GM18498 (cell line): ENCODE measurements at regions not wholly inside any gene's neighbourhood (a gene's known extent, or its start where the extent isn't known, plus 50 kb on each side); places are given as distances from the start of the nearest gene placed in this dataset.
"Not testable (repeated sequence)": the region's sequence is repeated elsewhere in the genome, so short reads cannot be mapped to it uniquely, and the experiment has no call there.

Experiments
- ATAC-seq: cut with Tn5 transposase; IDR thresholded peaks from one replicate; pipeline ENCODE4 v1.9.1; 2021; ENCODE audit warnings: mild to moderate bottlenecking, moderate library complexity; ENCODE audit not compliant: unreplicated experiment

DNA sequence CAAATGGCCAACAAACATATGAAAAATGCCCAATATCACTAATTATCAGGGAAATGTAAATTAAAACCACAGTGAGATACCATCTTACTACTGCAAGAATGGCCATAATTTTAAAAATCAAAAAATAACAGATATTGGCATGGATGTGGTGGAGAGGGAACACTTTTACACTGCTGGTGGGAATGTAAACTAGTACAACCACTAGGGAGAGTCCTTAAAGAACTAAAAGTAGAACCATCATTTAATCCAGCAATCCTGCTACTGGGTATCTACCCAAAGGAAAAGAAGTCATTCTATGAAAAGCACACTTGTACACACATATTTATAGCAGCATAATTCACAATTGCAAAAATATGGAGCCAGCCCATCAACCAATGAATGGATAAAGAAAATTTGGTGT, 459.7 kb downstream of the GXYLT1 start:
- ATAC-seq = no peak

DNA sequence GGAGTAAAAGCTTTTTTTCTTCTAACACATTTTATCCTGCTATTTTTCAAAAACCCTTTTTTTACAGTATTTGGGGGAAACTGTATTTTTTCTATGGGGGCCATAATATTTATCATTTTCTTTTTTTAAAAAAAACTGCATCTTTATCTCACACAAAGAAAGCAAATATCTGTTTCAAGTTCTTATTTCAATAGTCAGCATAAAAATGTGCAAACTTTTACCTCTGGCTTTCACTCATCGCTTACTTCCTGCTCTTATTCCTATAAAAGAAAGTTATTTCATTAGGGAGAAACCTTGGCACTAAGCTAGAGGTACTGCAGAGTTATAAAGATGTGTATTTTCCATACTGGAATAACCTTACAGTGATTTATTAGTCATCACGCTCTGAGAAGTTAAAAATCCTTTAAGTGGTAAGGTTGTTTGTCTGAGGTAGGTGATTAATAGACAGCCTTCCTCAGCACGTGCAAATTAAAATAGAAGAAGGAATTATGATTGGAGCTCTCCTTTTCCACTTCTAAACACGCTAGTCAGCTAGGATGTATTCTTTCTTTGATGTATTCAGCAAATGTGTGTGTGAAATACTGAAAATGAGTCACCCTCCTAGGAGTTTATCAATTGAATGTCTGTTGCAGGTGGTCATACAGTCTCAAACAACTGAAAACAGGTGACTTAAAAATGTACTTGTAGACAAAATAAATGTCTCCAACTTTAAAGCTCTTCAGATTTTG, 461.0 kb downstream of the GXYLT1 start:
- ATAC-seq = no peak

DNA sequence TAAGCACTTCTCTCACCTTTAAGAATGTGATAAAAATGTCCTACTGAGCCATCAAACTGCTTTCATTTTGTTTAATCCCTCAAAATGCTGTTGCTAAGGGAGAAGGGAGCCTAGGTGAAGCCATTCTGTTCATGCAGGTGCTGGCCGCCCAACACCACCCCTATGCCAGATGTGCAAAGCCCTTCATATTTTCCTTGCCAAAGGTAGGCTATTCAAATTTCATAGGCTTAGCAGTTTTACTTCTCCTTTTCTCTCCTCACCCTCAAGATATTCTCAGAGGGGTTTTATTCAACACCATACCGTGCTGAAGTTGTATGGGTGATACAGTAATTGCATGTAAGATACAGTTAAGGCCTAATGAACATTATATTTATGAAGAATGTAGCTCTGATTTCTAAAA, 461.7 kb downstream of the GXYLT1 start:
- ATAC-seq = peak; percentile 65

DNA sequence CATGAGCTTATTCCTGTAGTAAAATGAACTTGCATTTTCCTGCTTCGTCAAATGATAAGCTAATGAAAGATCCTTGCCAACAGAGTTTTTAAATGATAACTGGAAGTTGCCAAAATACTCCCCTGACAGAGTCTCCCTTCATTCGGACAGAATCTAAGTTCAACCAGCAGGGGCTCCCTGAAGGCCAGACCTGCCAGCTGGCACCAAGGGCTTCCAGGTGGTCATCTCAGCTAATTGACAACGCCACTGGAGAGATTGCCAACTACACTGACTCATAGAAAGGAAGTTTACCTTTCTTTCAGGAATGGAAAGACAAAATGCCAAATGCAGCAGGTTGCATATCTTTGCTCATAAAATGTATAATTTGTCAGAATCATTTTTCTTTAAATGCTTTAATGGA, 462.8 kb downstream of the GXYLT1 start:
- no peak for ATAC-seq

DNA sequence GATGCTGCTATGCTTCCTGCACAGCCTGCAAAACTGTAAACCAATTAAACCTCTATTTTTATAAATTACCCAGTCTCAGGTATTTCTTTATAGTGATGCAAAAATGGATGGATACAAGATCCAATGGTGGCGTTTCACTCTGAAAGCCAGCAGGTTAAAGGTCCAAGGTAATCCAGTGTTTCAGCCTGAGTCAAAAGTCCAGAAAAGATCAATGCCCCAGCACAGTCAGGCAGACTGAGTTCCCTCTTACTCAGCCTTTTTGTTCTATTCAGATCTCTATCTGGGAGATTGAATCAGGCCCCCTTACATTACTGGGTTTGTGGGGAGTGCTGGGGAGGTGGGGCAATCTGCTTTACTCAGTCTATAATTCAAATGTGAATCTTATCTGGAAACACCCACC, 464.5 kb downstream of the GXYLT1 start:
- ATAC-seq = no peak

DNA sequence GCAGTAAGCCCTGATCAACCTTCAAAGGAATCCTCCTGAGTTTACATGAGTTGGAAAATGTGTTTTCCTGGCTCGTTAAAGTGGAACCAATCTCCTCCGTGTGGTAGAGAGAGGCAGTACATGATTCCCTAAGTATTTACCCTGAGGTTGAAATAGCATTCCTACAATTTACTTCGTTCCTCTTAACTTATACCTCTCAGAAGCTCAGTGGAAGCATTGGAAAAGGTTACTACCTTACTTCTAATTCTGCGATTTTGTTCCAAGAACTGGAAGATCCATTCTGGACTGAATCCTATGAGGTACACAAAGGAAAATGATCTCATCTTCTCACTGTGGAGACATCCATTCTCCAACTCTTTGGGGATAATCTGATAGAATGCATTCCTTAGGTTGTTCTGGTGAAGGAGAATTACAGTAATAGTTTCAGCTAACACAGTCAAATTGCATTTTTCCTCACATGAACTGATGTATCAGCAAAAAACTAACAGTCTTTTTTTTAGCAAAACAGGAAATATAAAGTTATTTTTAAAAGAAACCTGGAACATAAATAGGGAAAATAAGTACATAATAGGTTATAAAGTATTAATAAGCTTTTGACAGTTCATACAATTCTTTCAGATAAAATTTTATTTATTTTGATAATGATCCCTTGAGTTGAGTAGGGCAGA, 475.6 kb downstream of the PDZRN4 start:
- no peak for ATAC-seq

DNA sequence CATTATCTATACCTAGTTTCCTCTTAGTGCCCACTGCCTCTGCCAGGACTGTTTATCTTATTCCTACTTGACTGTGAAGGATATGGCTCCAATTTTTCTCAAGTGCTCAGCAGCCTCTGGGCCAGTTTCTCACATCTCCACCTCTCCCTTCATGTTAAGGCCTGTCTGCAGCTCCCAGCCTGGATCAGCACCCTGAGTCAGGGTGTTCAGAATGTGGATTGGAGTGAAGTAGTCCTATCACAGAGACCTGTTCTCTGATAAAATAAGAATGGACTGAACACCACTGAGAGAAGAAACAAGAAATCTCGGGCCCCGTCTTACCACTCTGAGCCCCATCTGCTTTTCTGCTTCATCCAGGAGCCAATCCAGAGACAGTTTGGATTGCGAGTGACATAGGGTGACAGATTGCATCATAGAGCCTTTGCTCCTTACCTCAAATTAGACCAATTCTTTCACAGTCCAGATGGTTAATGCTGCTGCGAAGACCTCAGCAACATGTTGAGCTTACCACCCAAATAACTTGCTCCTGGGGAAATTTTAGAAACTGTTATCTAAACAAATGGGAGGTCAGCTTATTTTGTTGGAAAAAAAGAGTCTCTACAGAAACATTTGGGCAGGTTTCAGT, 473.1 kb downstream of the PDZRN4 start:
- ATAC-seq = no peak

DNA sequence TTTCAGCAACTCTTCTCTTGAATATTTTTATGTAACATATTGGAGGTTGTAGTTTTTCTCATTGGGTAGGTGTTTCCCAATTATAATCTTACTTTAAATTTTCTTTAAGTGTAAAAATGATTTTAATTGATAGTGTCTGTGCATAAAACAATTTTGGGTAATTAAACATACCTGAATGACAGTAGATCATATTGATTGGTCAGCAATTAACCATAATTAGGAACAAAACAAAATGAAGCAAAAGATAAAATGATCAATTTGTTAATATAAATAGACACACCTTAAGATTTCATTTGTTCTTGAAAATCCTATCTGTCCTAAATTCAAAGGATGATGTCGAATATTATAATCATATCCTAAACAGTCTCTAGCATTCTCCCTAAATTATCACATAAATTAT, 468.3 kb downstream of the PDZRN4 start:
- no peak for ATAC-seq

DNA sequence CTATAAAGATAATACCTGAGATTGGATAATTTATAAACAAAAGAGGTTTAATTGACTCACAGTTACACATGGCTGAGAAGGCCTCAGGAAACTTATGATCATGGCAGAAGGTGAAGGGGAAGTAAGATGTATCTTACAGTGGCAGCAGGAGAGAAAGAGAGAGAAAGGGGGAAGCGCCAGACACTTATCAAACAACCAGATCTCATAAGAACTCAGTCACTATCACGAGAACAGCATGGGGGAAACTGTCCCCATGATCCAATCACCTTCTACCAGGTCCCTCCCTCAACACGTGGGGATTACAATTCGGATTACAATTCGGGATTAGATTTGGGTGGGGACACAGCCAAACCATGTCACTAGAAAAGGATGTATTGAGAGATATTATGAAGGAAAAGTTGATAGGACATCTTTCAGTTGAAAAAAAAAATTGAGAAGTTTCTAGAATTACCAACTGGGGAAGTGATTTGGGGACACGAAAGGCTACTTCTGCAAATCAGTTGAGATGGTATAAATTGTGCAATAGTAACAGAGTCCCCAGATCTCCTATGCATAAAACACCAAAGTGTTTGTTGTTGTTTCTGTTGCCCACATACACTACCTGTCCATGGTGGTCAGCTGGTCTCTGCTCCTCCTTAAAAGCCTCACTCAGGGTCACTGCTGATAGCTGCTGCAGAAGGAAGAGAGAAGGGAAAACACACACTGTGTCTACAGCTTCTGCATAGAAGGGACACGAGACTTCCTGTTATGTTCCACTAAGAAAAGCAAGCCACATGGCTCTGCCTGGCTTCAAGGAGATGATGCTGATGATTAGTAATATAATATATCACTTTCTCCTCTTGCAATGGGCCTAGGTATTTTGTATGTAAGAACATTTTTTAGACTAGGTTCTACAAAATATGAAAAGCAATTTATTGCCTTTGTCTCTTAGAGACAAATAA, 465.5 kb downstream of the PDZRN4 start:
- no peak for ATAC-seq

DNA sequence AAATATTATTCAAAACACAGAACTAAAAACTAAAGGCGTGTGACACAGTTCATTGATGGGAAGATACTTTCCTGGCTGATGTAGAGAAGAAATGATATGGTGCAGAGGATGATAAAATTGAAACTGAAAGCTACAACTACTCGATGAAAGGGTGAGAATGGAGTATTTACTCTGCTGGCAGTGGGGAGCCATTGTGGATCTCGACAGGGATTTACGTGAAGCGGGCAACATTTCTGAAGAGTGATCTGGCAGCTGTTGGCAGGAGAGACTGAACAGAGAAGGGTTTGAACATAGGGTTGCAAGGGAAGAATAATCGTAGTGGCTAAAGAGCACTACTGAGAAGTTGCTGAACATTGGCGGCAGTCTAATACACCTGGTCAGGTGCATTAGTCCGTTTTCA, 464.9 kb downstream of the PDZRN4 start:
- ATAC-seq = no peak

DNA sequence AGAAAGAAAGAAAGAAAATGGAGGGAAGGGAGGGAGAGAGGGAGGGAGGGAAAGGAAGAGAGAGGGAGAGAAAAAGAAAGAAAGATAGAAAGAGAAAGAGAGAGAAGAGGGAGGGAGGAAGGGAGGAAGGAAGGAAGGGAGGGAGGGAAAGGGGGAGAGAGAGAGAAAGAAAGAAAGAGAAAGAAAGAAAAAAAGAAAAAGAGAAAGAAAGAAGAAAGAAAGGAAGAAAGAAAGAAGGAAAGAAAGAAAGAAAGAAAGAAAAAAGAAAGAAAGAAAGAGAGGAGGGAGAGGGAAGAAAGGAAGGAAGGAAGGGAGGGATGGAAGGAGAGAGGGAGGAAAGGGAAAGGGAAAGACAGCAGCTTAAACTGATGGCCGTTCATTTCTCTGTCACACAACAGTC, 457.5 kb downstream of the PDZRN4 start:
- no peak for ATAC-seq

DNA sequence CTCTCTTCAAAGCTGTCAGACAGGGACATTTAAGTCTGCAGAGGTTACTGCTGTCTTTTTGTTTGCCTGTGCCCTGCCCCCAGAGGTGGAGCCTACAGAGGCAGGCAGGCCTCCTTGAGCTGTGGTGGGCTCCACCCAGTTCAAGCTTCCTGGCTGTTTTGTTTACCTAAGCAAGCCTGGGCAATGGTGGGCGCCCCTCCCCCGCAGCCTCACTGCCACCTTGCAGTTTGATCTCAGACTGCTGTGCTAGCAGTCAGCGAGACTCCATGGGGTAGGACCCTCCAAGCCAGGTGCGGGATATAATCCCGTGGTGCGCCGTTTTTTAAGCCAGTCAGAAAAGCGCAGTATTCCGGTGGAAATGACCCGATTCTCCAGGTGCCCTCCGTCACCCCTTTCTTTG, 454.7 kb downstream of the PDZRN4 start:
- ATAC-seq = not testable (repeated sequence)

DNA sequence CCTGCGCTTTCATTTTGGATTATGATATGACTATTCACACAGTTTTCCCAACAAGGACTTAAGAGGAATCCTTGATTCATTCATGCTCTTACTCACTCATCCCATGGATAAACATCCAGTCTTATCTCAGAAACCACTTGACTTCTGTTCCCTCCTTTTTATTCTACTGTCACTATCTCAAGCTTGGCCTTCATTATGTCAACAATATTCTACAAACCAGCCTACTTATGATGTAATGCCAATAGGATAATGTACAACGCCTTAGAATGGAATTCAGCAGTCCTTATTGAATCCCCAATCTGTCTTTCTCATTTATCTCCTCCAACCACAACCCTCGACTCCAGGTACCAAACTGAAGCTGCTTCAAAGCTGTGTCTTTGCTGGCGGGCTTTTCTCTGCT, 448.5 kb downstream of the PDZRN4 start:
- ATAC-seq = no peak

DNA sequence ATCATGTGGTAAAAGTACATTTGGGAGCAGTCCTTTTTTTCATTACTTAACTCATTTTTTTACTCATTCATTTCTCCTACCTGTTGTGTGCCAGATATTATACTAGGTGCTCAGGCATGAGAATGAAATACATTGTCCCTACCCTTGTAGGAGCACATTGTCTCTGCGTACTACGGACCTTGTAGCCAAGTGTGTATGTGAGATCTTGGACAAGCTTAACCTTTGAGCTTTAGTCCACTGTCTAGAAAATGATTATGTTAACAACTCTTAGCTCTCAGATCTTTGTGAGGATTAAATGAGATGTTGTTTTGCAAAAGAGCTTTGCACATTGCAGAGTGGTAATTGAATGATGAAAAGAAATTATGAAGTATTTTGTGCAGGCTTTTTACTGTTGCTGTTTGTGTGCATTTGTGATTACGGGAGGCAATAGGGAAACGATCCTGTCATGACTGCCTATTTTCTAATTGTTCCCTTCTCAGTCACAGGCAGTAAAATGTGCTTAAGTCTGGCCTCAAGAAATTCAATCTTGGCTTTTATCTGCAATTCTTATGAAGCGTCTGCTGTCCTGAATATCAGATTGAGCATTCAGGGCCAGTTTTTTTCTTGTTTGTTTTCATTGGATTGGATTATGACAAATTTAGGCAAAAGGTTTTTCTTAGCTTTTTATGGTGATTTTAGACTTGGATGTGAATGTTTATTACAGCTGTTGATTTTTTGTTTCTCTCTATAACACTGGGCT, 447.7 kb downstream of the PDZRN4 start:
- no peak for ATAC-seq

DNA sequence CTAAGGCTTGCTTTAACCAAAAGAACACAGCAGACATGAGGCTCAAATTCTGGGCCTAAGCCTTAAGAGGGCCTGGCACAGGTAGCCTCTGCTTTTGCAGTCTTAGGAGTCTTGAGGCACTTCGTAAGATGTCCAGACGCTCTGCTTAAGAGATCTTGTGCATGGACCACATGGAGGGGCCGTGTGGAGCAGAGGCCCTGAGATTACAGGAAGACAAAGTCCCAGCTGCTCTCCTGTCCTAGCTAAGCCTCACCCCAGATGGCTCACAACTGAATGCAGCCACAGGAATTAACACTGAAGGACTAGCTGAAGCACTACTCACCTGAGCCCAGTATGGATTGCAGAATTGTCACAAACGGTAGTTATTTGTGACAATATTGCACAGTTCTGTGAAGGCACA, 446.0 kb downstream of the PDZRN4 start:
- ATAC-seq = no peak

DNA sequence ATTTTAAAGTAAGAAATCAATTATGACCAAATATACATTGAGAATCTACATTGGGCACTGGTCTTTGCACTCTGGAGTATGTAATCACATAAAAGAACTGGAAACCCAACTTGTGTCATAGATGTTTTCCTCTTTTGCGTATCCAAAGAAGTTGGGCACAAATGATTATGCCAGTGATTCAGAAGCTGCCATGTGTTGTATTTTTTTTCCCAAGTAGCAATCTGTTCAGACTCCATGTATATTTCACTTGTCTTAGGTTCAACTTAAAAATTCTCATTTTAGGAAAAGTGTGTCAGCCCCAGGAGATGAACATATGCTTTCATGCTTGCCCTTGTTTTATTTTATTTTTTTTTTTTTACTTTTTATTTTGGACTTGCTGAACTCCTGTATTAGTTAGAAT, 441.5 kb downstream of the PDZRN4 start:
- no peak for ATAC-seq

DNA sequence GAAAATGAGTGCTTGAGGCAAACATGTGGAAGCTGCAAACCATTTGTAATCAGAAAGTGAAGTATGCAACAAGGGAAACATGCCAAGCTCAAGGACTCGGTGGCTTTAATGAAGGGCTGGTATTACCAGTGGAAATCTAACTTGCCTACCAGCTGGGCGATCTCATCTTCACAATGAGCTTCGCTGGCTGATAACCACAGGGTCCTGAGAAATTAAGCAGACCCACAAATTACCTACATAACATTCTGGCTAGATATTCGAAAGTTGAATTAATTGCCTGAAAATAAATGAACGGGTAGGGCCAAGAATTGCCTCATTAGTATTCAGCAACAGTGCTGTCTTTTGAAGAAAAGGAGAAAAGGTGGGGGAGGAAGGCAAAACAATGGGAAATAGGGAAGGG, 439.4 kb downstream of the PDZRN4 start:
- no peak for ATAC-seq

DNA sequence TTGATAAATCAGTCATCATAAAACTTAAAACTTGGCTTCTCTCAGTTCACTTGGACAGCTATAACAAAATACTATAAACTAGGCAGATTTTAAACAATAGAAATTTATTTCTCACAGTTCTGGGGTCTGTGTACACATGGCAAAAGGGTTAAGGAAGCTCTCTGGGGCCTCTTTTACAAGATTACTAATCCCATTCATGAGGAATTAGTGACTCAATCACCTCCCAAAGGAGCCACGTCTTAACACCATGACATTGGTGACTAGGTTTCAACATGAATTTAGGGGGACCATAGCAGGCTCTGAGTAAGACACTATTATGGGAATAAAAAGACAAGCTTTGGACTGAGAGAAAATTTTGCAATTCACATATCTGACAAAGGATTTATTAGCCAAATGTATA, 436.5 kb downstream of the PDZRN4 start:
- no peak for ATAC-seq
